ENCODE measurements at regions not wholly inside any gene's neighbourhood (a gene's known extent, or its start where the extent isn't known, plus 50 kb on each side); places are given as distances from the start of the nearest gene placed in this dataset.

DNA sequence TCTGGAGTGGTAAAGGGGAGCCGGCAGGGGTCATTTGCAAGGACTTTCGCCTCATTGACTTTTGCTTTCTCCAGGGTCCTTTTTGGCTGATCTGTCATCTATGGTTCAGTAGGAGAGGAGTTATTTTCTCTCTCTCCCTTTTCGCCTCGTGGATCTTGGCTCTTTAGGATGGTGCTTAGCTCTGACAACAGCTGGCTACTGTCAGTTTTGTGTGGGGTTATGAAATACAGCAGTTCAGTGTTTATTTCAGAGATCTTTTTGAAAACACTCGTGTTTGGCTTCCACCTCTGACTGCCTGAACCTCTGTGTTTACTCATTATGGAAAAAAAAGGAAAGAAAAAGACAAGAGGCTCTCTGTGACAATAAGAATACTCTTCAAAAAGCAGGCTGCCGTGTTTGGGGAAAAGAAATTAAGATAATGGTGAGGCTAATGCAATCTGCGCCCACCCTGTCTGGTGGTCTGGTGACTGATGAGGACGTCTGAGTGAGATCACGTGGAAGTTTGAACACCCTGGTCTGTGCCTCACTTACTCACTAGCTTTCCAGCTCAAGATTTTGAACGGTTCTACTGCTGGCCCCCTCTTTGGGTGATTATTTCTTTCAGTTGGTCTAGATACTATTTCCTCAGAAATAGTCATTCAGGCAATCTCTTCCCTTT is 567.7 kb downstream of the CAAP1 start:
- ATAC-seq = no peak
- intact Hi-C loops (cut with DNase I, micrococcal nuclease) = loop anchor here in 1 of 2 donors (10.0 kb wide), 1 partner anchor 360 kb away; no protein-coding TSS in a partner anchor
- TF ChIP-seq, protein P1, sequence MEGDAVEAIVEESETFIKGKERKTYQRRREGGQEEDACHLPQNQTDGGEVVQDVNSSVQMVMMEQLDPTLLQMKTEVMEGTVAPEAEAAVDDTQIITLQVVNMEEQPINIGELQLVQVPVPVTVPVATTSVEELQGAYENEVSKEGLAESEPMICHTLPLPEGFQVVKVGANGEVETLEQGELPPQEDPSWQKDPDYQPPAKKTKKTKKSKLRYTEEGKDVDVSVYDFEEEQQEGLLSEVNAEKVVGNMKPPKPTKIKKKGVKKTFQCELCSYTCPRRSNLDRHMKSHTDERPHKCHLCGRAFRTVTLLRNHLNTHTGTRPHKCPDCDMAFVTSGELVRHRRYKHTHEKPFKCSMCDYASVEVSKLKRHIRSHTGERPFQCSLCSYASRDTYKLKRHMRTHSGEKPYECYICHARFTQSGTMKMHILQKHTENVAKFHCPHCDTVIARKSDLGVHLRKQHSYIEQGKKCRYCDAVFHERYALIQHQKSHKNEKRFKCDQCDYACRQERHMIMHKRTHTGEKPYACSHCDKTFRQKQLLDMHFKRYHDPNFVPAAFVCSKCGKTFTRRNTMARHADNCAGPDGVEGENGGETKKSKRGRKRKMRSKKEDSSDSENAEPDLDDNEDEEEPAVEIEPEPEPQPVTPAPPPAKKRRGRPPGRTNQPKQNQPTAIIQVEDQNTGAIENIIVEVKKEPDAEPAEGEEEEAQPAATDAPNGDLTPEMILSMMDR (IDR thresholded peaks at IDR 0.05) = no peak
- Histone ChIP-seq H3K4me3 (no peak overlapping the region), H3K36me3 (ENCODE audit: low read depth) (no peaks in the 10 kb centered on the region), H3K9me3 (no peaks in the 10 kb centered on the region), H3K4me1 (ENCODE audit: low read depth) (no peaks in the 10 kb centered on the region)
- no peak for DNase-seq

DNA sequence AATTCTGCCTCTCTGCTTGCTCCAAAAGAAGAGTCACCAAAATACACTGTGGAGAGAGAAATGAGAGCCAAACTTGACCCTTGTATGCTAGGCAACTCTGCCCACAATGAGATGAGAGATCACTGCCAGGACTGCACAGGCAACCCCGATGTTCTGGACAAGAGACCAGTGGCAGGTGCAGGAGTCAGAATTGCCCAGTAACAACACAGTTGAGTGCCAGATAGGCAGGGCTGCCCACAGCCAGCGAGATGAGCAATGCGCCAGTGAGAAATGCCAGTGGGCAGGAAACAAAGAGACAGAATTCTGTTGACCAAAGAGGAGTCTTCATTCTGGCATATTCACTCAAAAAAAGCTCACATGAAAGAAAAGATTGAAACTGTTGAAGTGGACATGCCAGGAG is 570.7 kb downstream of the CAAP1 start:
- no peak overlapping the region for H3K4me3 ChIP-seq
- ATAC-seq (no peak), DNase-seq (no peak)
- H3K36me3 ChIP-seq (ENCODE audit: low read depth) = no peaks in the 10 kb centered on the region
- TF ChIP-seq, protein P1 (IDR thresholded peaks at IDR 0.05) = no peak
- intact Hi-C loops (cut with DNase I, micrococcal nuclease) = loop anchor here in 1 of 2 donors (2.0 to 10.0 kb wide), 2 partner anchors 15 to 357 kb away; no protein-coding TSS in a partner anchor
- H3K4me1 ChIP-seq (ENCODE audit: low read depth) = no peaks in the 10 kb centered on the region
- H3K9me3 ChIP-seq = no peaks in the 10 kb centered on the region

DNA sequence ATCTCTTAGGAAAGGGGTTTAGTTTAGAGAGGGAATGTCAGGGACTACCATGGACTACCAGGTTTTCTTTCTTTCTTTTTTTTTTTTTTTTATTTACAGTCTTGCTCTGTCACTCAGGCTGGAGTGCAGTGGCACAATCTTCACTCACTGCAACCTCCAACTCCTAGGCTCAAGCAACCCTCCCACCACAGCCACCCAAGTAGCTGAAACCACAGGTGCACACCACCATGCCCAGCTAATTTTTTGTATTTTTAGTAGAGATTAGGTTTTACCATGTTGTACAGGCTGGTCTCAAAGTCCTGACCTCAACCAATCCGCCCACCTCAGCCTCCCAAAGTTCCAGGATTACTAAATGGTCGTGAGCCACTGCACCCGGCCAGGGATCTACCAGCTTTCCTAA is 572.7 kb downstream of the CAAP1 start:
- TF ChIP-seq, protein P1 (IDR thresholded peaks at IDR 0.05) = no peak
- DNase-seq (no peak), ATAC-seq (no peak)
- Histone ChIP-seq H3K4me3 (no peak overlapping the region), H3K36me3 (ENCODE audit: low read depth) (no peaks in the 10 kb centered on the region), H3K9me3 (no peaks in the 10 kb centered on the region), H3K4me1 (ENCODE audit: low read depth) (no peaks in the 10 kb centered on the region)
- intact Hi-C loops (cut with DNase I, micrococcal nuclease) = loop anchor here in 1 of 2 donors (2.0 to 10.0 kb wide), 2 partner anchors 17 to 355 kb away; no protein-coding TSS in a partner anchor

DNA sequence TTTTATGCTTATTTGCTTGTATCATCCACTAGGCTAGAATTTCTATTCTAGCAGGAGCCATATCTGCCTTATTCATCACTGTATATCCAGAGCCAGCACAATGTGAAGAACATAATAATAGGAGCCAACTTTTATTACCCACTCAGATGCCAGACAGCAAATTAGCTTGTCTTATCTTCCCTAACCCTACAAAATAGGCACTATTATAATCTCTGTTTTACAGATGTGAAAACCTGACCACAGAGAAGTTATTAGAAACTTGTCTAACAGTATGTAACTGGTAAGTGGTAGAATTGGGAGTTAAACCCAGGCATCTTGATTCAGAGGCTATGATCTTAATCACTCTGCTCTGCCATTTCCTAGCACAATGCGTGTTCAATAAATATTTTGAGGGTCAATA is 579.5 kb downstream of the CAAP1 start:
- Histone ChIP-seq H3K4me1 (ENCODE audit: low read depth) (no peaks in the 10 kb centered on the region), H3K4me3 (no peak overlapping the region), H3K36me3 (ENCODE audit: low read depth) (no peaks in the 10 kb centered on the region), H3K9me3 (no peaks in the 10 kb centered on the region)
- ATAC-seq = no peak
- intact Hi-C loops (cut with DNase I, micrococcal nuclease) = no loop called here
- no peak for DNase-seq
- TF ChIP-seq, protein P1 (IDR thresholded peaks at IDR 0.05) = no peak

DNA sequence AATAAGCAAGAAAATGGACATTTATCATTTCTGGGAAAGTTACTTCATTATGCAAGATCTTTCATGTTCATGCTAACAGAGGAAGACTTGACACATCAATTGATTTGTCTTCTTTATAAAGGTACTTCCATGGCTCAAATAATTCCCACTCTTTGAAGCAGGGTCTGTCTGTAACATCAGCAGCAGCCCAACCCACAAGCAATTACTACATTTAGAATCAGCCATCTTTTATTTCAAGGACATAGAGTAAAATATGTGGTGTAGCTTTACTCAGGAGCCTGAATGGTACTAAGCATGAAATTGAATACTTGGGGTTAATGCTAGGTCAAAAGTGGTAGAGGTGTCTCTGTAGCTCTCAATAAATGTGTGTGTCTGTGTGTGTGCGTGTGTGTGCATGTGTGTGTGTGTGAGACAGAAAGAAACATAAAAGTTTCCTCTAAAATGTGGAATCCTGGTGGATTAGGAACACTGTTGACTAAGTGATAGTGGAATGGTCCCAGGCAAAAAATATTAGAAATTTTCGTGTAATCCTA is 581.1 kb downstream of the CAAP1 start:
- DNase-seq = no peak
- intact Hi-C loops (cut with DNase I, micrococcal nuclease) = no loop called here
- Histone ChIP-seq H3K36me3 (ENCODE audit: low read depth) (no peaks in the 10 kb centered on the region), H3K4me3 (no peak overlapping the region), H3K4me1 (ENCODE audit: low read depth) (no peaks in the 10 kb centered on the region), H3K9me3 (no peaks in the 10 kb centered on the region)
- no peak for ATAC-seq
- TF ChIP-seq, protein P1 (IDR thresholded peaks at IDR 0.05) = no peak
